ENCODE measurements at regions not wholly inside any gene's neighbourhood (a gene's known extent, or its start where the extent isn't known, plus 50 kb on each side); places are given as distances from the start of the nearest gene placed in this dataset.

- no peak for TF ChIP-seq EZH2 (IDR thresholded peaks at IDR 0.05; ENCODE audit: insufficient read depth, poor library complexity, severe bottlenecking)
- TF ChIP-seq EZH2phosphoT487 (IDR thresholded peaks at IDR 0.05; ENCODE audit: insufficient read depth, low read depth), result no peak
These were observed 203.0 kb upstream of the MAP3K1 start for GRCh38 chr5:56612353-56612752.

All from GM23248 (cell line).